GM12875 (cell line): ENCODE measurements at regions not wholly inside any gene's neighbourhood (a gene's known extent, or its start where the extent isn't known, plus 50 kb on each side); places are given as distances from the start of the nearest gene placed in this dataset.

Experiments
- H3K4me3 ChIP-seq: one replicate; pipeline ENCODE4 v1.5.1; 2011; ENCODE audit warnings: low read depth, low read length, control low read depth
- TF ChIP-seq, protein P1 (sequence below): IDR thresholded peaks from 2 replicates; pipeline ENCODE4 v1.5.1; 2011; ENCODE audit warnings: low read depth, mild to moderate bottlenecking, control low read depth, inconsistent platforms, low read length, moderate library complexity, borderline replicate concordance; ENCODE audit not compliant: insufficient read depth

- TF ChIP-seq, protein P1, sequence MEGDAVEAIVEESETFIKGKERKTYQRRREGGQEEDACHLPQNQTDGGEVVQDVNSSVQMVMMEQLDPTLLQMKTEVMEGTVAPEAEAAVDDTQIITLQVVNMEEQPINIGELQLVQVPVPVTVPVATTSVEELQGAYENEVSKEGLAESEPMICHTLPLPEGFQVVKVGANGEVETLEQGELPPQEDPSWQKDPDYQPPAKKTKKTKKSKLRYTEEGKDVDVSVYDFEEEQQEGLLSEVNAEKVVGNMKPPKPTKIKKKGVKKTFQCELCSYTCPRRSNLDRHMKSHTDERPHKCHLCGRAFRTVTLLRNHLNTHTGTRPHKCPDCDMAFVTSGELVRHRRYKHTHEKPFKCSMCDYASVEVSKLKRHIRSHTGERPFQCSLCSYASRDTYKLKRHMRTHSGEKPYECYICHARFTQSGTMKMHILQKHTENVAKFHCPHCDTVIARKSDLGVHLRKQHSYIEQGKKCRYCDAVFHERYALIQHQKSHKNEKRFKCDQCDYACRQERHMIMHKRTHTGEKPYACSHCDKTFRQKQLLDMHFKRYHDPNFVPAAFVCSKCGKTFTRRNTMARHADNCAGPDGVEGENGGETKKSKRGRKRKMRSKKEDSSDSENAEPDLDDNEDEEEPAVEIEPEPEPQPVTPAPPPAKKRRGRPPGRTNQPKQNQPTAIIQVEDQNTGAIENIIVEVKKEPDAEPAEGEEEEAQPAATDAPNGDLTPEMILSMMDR: no peak
- no peak overlapping the region for H3K4me3 ChIP-seq
Observed at GRCh38 chr3:117252208-117252607, 542.6 kb downstream of the TUSC7 start.

- no peak overlapping the region for H3K4me3 ChIP-seq
- TF ChIP-seq, protein P1: no peak
Observed at GRCh38 chr3:117252651-117253050, 543.1 kb downstream of the TUSC7 start.

- H3K4me3 ChIP-seq: no peak overlapping the region
- TF ChIP-seq, protein P1: no peak
Observed at GRCh38 chr3:117253636-117254035, 544.1 kb downstream of the TUSC7 start.

GRCh38 chr3:117254985-117255384 is 545.4 kb downstream of the TUSC7 start:
- TF ChIP-seq, protein P1: no peak
- H3K4me3 ChIP-seq: no peak overlapping the region

DNA sequence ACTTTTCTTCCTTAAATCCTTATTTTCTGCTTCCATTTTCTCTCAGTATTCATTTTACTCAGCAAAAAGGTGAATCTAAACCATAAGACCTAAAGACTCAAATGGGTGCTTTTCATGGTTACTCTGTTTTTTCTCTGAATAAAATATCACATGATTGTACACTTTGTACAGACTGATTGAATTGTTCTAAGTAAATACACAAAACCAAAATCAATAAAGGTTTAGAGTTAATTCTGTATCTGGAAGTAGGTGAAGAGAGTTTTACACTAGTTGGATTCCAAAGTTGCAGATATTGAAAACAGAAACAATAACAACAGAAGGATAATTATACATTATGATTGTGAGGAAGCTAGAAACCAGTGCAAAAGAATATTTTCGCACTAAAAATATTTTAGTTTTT is 546.2 kb downstream of the TUSC7 start:
- H3K4me3 ChIP-seq: no peak overlapping the region
- TF ChIP-seq, protein P1: no peak

DNA sequence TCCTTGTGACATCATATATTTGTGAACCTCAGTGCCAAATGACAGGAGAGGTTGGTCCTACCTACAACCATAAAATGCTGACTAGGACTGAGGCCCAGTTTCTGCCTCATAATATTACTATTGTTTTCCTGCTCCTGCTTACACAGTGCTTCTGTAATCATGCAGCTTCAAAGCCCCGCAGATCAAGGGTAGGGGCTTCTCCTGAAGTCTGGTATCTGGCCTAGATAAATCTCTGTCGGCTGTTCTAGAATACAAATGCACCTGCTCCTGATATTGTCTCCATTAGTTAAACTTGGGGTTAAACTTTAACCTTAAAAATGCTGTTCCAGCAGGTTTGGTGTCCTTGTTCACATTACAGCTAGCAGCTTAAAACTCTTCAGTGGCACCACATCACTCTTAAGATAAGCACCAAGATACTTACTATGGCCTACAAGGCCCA is 552.4 kb downstream of the TUSC7 start:
- no peak overlapping the region for H3K4me3 ChIP-seq
- TF ChIP-seq, protein P1: no peak

DNA sequence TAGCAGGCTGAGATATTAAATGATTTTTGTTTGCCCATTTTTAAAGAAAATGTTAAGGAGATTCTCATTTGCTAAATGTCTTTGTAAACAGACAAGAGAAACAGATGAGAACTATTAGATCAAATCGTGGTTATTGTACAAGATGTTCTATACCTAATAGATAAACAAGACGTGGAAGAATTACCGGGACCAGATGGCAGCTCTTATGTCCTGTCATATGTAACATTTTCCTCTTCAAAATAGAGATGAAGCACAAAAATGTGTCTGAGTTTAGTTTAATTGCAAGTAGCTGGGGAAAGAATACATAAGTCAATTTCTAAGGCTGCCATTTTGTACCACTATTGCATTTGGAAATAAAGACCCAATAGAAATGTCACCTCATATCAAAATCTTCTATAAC is 553.7 kb downstream of the TUSC7 start:
- no peak overlapping the region for H3K4me3 ChIP-seq
- TF ChIP-seq, protein P1: no peak
